ENCODE measurements at regions not wholly inside any gene's neighbourhood (a gene's known extent, or its start where the extent isn't known, plus 50 kb on each side); places are given as distances from the start of the nearest gene placed in this dataset.
"Not testable (repeated sequence)": the region's sequence is repeated elsewhere in the genome, so short reads cannot be mapped to it uniquely, and the experiment has no call there.

GRCh38 chr12:11540156-11540555, 109.3 kb upstream of the ETV6 start:
- Mint-ChIP-seq H3K4me1 (peaks cover 8% of the 10 kb centered on the region), H3K36me3 (no peaks in the 10 kb centered on the region), H3K27ac (no peak overlapping the region), H3K4me3 (no peak overlapping the region), H3K27me3 (ENCODE audit: low read depth) (no peaks in the 10 kb centered on the region), H3K9me3 (peaks cover 6% of the 10 kb centered on the region)
- TF ChIP-seq CTCF (IDR thresholded peaks at IDR 0.05; ENCODE audit: unreplicated experiment) = no peak
- DNase-seq (ENCODE audit: low spot score in 2 of 2, unreplicated experiment in 2 of 2) = no peak

- Mint-ChIP-seq H3K4me1 (peaks cover 14% of the 10 kb centered on the region), H3K27me3 (ENCODE audit: low read depth) (no peaks in the 10 kb centered on the region), H3K9me3 (peaks cover 6% of the 10 kb centered on the region), H3K27ac (no peak overlapping the region), H3K36me3 (no peaks in the 10 kb centered on the region), H3K4me3 (no peak overlapping the region)
- no peak for DNase-seq (ENCODE audit: low spot score in 2 of 2, unreplicated experiment in 2 of 2)
- no peak for TF ChIP-seq CTCF (IDR thresholded peaks at IDR 0.05; ENCODE audit: unreplicated experiment)
Measured at GRCh38 chr12:11540615-11541310, 108.7 kb upstream of the ETV6 start.

- Mint-ChIP-seq H3K9me3 (peaks cover 6% of the 10 kb centered on the region), H3K27ac (no peak overlapping the region), H3K4me1 (peaks cover 14% of the 10 kb centered on the region), H3K36me3 (no peaks in the 10 kb centered on the region), H3K4me3 (no peak overlapping the region), H3K27me3 (ENCODE audit: low read depth) (no peaks in the 10 kb centered on the region)
- no peak for DNase-seq (ENCODE audit: low spot score in 2 of 2, unreplicated experiment in 2 of 2)
- no peak for TF ChIP-seq CTCF (IDR thresholded peaks at IDR 0.05; ENCODE audit: unreplicated experiment)
Measured at GRCh38 chr12:11542599-11542998, 106.9 kb upstream of the ETV6 start.

GRCh38 chr12:11543457-11544158, 105.9 kb upstream of the ETV6 start:
- Mint-ChIP-seq H3K36me3 (no peaks in the 10 kb centered on the region), H3K9me3 (peaks cover 6% of the 10 kb centered on the region), H3K4me3 (no peak overlapping the region), H3K4me1 (peaks cover 14% of the 10 kb centered on the region), H3K27ac (no peak overlapping the region), H3K27me3 (ENCODE audit: low read depth) (no peaks in the 10 kb centered on the region)
- no peak for DNase-seq (ENCODE audit: low spot score in 2 of 2, unreplicated experiment in 2 of 2)
- no peak for TF ChIP-seq CTCF (IDR thresholded peaks at IDR 0.05; ENCODE audit: unreplicated experiment)

- H3K9me3 Mint-ChIP-seq = no peaks in the 10 kb centered on the region
- peaks cover 14% of the 10 kb centered on the region for H3K4me1 Mint-ChIP-seq
- no peaks in the 10 kb centered on the region for H3K27me3 Mint-ChIP-seq (ENCODE audit: low read depth)
- H3K4me3 Mint-ChIP-seq = no peak overlapping the region
- H3K27ac Mint-ChIP-seq = peak overlapping the region; percentile 68
- DNase-seq (ENCODE audit: low spot score in 2 of 2, unreplicated experiment in 2 of 2) = no peak
- TF ChIP-seq CTCF (IDR thresholded peaks at IDR 0.05; ENCODE audit: unreplicated experiment) = no peak
- no peaks in the 10 kb centered on the region for H3K36me3 Mint-ChIP-seq
Measured at GRCh38 chr12:11545484-11546330, 103.8 kb upstream of the ETV6 start.

GRCh38 chr12:11546582-11547270, 102.7 kb upstream of the ETV6 start:
- not testable (repeated sequence) for H3K9me3 Mint-ChIP-seq; H3K4me3 Mint-ChIP-seq; H3K36me3 Mint-ChIP-seq; DNase-seq (ENCODE audit: low spot score in 2 of 2, unreplicated experiment in 2 of 2); H3K27ac Mint-ChIP-seq; H3K27me3 Mint-ChIP-seq (ENCODE audit: low read depth)
- peaks cover 14% of the 10 kb centered on the region for H3K4me1 Mint-ChIP-seq

- H3K27ac Mint-ChIP-seq; DNase-seq (ENCODE audit: low spot score in 2 of 2, unreplicated experiment in 2 of 2); H3K27me3 Mint-ChIP-seq (ENCODE audit: low read depth); H3K4me3 Mint-ChIP-seq; H3K9me3 Mint-ChIP-seq; H3K36me3 Mint-ChIP-seq: not testable (repeated sequence)
- peaks cover 14% of the 10 kb centered on the region for H3K4me1 Mint-ChIP-seq
Measured at GRCh38 chr12:11547271-11547646, 102.2 kb upstream of the ETV6 start.

Measured in mesothelial cell of epicardium (in vitro differentiated cells).